ENCODE measurements at regions not wholly inside any gene's neighbourhood (a gene's known extent, or its start where the extent isn't known, plus 50 kb on each side); places are given as distances from the start of the nearest gene placed in this dataset.
"Not testable (repeated sequence)": the region's sequence is repeated elsewhere in the genome, so short reads cannot be mapped to it uniquely, and the experiment has no call there.

GRCh38 chr2:145927131-145927950, 1407.4 kb upstream of the ZEB2 start:
- DNase-seq, result no peak

DNA sequence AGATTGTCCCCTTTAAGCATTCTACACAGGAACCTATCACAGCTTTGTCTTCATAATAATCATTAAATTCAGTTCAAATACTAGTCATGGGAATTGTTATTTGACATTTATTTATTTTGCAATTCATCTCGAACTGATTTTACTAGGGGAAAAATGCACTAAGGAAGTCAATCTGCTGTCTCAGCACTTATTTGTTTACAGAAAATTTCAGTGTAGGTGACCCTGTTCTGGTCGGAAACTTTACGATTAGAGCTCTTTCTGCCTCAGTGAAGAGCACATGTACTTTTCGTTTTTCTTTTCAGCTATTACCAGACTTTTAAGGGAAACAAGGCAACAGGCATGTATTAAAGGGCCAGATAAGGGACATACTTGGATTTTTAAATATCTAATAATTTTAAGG, 1405.7 kb upstream of the ZEB2 start:
- no peak for DNase-seq

GRCh38 chr2:145919477-145919876, 1399.6 kb upstream of the ZEB2 start:
- DNase-seq, result no peak

DNA sequence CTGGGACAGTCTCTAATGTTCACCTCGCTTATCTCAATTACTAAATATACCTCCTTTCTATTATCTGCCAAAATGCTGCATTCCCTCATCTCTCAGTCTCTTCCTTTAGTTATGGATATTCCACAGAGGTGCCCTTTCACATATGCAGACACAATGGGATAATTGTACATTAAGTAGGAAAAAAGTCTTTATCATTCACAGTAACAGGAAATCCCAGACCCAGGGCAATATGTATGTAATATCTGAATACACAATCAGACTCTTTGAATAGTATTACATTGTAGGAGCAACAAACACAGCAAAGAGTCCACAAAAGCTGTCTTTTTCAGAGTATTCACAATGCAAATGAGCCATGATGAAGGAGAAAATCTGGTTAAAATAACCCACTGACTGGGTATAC, 1399.0 kb upstream of the ZEB2 start:
- no peak for DNase-seq

DNA sequence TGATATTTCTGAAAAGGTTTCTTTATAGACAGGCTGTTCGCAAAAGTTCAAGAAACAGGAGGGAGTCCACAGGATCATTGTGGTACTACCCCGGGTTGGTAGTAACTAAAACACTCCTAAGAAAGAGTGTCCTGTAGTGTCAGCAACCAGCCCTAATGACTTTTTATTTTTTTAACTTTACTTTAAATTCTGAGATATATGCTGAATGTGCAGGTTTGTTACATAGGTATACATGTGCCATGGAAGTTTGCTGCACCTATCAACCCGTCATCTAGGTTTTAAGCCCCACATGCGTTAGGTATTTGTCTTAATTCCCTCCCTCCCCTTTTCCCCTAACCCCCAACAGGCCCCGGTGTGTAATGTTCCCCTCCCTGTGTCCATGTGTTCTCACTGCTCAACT, 1396.9 kb upstream of the ZEB2 start:
- no peak for DNase-seq

DNA sequence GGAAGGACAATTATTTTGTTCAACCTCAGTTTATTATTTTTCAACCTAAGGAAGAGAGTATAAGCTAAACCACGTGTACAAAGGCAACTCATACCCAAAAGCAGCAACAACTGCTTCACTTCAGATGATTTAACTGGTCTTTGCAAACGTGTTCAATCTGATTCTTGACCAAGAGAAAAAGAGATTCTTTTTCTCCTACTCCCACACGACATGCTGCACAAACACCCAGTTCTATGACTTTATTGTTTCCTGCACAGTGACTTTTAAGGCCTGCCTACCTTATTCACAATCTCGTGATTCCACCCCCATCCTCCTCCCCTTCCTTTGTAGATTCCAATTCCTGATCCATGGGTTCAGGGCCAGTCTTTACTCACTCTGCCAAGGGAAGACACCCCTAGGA, 1394.8 kb upstream of the ZEB2 start:
- DNase-seq, result no peak

- no peak for DNase-seq
Observed at GRCh38 chr2:145910416-145910815, 1390.5 kb upstream of the ZEB2 start.

- no peak for DNase-seq
Observed at GRCh38 chr2:145909766-145910165, 1389.8 kb upstream of the ZEB2 start.

DNA sequence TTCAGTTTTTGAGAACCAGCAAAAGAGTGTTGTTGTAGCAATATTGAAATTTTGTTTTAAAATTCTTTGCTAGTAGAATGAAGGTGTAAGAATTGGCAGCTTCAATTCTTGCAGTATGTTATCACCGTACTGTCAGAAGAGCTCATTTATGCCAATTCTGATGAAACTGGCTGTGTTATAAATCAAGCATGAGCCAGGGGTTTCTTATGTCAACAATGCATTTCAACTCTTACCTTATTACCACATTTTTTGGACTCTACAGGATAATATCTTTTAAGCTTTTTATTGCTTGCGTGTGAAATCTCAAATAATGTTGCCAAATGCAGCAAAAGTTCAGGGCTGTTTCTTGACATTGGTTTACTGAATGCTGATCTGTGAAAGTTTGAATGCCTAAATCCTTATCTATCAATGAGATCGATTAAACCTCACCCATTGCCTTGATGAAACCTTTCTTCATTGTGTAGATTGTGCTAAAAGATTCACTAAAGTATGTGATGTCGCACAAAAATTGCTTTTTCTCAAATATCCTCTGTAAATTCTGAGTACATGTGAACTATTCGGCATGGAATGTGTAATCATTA, 1389.3 kb upstream of the ZEB2 start:
- no peak for DNase-seq

- no peak for DNase-seq
Observed at GRCh38 chr2:145906354-145906753, 1386.4 kb upstream of the ZEB2 start.

DNA sequence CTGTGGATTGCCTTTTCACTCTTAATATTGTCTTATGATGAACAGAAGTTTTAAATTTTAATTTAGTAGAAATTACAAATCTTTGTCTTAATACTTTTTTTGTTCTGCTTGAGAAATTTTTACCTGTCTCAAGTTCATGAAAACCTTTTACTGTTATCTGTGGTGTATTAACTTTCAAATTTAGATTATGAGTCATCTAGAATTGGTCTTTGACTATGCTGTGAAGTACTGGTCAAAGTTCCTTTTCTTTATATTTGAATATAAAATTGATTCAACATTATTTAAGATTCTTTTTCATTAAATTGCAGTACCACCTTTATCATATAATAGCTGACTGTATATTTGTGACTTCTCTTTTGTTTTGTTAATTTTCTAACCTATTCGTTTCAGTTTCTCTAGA, 1385.5 kb upstream of the ZEB2 start:
- no peak for DNase-seq

DNA sequence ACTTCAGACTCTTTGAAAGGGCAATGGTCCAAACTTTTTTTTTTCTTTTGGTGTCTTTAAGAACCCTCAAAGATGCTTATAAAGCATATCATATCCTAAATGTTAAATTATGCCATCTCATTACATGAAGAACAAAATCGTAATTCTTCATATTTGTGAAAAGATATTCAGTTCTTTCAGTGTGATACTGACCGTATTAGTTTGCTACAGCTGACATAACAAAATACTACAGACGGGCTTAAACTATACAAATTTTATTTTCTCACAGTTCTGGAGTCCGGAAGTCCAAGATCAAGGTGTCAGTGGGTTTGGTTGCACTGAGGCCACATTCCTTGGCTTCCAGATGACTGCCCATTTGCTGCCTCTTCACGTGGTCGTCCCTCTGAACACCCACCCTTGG, 1377.2 kb upstream of the ZEB2 start:
- no peak for DNase-seq

GRCh38 chr2:145887915-145888314, 1368.0 kb upstream of the ZEB2 start:
- no peak for DNase-seq

GRCh38 chr2:145880997-145881396, 1361.1 kb upstream of the ZEB2 start:
- not testable (repeated sequence) for DNase-seq

GRCh38 chr2:145875016-145875415, 1355.1 kb upstream of the ZEB2 start:
- DNase-seq, result no peak

GRCh38 chr2:145874466-145874865, 1354.5 kb upstream of the ZEB2 start:
- DNase-seq, result no peak

- no peak for DNase-seq
Observed at GRCh38 chr2:145864501-145864900, 1344.6 kb upstream of the ZEB2 start.

DNA sequence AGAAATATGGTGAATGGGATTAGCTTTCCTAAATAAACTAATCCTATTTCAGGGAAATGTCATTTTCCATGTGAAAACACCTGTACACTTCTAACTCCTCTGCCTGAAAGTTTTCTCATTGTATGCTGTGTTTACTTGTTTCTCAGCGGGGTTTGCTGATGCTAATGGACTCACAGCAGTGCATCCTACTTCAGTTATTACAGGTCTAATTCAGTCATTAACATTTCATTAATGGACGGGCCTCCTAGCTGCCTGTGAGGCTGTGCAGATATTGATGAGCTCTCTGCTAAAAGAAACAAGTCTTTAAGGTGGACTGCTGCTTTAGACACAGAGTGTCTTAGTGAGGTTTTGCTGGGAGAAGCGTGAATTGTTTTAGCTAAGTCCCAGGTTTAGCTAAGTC, 1342.0 kb upstream of the ZEB2 start:
- no peak for DNase-seq

DNA sequence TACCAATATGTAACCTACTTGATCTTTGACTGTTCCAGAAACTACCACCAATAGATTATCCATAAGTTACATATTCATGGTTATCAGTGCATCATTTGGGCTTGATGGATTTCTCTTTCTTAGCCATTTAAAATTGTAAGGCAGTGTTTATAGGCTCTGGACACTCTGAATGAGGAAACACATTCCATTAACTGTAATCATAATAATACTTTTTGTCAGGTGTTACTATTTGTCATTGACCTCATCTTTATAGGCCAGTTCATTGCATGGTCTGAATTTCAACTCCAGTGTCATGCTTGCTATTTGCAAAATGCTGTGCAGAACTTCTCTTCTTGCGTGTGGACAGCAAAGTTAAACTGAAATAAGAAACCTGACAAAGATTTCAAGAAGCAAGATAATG, 1340.2 kb upstream of the ZEB2 start:
- no peak for DNase-seq

DNA sequence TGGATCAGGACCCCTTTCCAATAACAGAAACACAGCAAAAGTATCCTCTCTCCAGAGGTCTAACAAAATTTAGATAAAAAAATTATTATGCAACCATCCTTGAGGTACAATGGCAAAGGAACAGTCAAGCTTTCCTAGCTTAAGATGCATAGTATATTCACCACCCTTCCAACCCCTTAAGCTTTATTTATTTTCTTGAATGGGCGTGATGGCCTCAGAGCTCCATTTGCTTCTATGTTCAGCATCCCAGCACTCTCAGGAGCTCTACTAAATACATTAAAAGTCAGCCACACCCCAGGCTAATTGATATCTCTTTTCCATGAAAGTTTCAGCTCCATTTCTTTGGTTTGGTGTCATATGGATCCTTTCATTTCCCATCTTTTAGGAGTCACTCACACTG, 1335.2 kb upstream of the ZEB2 start:
- DNase-seq, result no peak

- DNase-seq, result no peak
Observed at GRCh38 chr2:145854039-145854755, 1334.3 kb upstream of the ZEB2 start.

DNA sequence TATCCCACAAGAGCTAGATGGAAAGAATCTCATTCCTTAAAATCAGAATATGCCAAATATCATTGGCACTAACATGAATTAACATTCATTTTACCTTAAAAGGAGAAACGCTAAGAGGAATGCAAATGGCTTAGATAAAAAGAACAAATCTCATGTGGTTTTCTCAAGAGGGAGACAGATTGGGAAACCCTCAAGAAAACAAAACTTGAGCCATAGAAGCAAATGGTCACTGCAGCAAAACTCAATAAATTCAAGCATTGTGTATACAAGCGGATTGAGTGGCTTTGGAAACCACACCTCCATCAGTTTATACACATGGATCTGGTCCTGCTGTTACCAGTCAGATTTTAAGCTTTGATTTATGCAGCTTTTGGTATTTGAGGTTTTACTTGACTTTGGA, 1331.8 kb upstream of the ZEB2 start:
- no peak for DNase-seq

- DNase-seq, result no peak
Observed at GRCh38 chr2:145849466-145849865, 1329.5 kb upstream of the ZEB2 start.

GRCh38 chr2:145846982-145847381, 1327.1 kb upstream of the ZEB2 start:
- DNase-seq, result no peak

Data from CD4-positive, alpha-beta T cell treated with Interleukin-10 for 1 hour (primary cell).